Activated T-cell treated with anti-CD3 and anti-CD28 coated beads, Interleukin-2, amount 50 U/mL, for 48 hours (primary cell): ENCODE measurements at regions not wholly inside any gene's neighbourhood (a gene's known extent, or its start where the extent isn't known, plus 50 kb on each side); places are given as distances from the start of the nearest gene placed in this dataset.
"Not testable (repeated sequence)": the region's sequence is repeated elsewhere in the genome, so short reads cannot be mapped to it uniquely, and the experiment has no call there.

Source experiments
- DNase-seq, 2 experiments: peaks; one replicate each; pipeline ENCODE4 v3.0.0-alpha.2; 2020

DNA sequence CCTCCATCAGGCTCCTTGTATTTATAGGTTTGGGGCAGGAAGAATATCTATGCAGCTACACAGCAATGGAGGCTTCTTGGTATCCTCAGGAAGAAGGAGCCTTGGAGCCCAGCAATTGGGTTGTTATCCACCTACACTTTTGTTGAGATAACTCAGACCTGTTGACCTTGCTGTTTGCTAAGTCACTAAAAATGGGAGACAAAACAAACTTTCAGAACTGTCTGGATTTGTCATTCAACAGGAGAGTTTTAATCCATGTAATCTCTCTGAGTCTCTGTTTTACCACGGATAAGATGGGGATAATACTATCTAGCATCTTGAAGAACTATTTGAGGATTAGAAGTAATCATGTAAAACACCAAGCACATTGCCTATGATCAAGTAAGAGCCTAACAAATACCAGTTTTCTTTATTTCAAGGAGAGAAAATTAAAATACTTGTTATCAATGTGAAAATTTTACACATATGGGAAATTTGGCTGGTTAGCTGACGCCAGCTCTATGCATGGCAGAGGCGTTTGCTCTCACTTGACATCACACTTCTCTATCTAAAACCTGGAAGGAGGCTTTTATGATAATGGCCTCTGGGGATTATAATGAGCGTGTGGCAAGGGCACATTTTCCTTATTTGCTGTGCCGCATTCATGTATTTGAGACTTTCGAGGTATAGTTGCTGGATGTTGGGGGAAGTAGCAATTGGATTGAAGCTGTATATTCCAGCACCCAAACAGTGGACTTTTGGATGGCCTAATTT is 215.6 kb downstream of the PDCD6IP start:
- no peak for DNase-seq

- no peak for DNase-seq
Measured at GRCh38 chr3:34015204-34016142, 217.0 kb downstream of the PDCD6IP start.

DNA sequence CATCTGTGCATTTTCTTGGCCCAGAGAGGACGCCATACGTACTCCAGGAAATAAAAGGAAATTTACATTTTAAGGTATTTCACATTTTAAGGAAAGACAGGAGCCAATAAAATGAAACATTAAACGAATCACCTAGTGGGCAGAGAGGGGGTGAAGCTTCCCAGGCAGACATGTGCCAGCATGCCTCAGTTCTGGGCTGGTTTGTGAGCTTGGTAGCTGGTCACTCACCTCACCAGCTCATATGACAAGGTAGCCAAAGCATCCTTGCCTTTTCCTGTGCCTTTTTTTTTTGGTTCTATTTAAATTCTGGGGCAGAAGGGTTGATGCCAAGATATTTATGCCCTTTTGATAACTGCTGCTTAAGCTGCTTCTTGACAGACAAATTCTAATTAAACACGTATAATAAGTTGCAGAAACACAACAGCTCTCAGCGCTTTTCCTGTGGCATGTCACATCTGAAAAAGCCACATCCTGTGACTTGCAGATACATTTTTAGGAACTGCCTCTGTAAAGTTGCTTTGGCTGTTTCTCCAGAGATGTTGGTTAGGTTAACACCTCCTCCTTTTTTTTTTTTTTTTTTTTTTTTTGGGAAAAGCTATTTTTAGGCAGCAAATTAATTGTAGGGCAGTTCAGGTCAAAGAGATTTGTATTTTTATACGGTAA is 218.6 kb downstream of the PDCD6IP start:
- no peak for DNase-seq

GRCh38 chr3:34017757-34018156 is 219.3 kb downstream of the PDCD6IP start:
- no peak for DNase-seq

- DNase-seq = no peak
Measured at GRCh38 chr3:34019158-34019557, 220.7 kb downstream of the PDCD6IP start.

GRCh38 chr3:34020170-34020569 is 221.7 kb downstream of the PDCD6IP start:
- DNase-seq = no peak

DNA sequence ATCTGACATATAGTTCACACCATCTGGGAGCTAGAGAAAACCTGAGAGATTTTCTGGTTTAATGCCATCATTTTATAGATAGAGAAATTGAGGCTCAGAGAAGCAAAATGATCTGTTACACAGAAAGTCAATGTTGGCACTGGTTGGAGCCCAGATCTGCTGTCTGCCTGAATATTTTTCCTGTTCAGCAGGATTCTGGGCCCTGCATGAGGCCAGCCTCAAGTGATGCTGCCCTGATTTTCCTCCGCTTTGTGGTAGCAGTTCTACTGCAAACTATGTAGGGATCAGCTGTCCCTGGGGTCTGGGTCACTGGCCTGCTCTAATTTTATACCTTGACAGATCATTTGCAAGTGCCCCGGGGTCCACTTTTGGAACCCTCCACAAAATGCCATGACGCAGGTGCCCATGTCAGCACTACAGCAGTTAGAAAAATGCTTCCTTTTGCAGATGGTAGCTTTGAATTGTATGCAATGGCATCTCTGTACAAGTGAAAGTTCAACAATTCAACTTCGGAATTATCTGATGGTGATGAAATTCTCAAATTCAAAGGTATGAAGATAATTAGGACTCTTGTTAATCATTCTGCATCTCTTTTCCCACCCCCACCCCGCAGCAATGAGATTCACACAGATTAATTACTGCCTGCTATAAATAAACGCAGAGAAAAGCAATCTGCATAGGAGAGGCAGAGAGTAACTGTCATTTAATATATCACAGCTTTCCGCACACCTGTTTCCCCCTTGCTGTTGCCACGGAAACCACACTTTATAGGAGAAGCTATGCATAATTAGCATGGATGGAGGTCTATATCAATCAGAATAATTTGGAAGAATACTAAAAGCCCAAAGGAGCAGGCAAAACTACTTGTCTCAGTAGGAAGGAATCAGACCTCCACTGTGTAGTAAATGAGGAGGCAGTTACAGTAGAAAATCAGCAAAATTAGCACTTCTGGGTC is 222.6 kb downstream of the PDCD6IP start:
- no peak for DNase-seq

DNA sequence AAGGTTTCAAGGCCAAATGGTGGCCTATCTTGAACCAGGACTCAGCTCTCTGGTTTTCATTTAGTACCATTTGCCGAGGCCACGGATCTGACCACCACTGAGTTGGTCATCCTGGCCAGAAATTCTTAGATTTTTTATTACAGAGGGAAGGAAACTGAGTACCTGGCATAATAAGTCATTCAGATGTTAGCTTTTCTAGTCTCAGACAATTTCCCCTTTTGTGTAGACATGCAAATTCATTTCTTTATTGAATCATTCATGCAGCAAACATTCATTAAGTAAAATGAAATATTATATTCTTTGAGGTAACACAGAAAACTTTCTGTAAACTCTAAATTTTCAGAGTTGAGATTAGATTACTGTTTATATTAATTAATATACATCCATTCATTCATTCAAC is 223.7 kb downstream of the PDCD6IP start:
- no peak for DNase-seq

- DNase-seq = no peak
Measured at GRCh38 chr3:34024447-34025240, 226.2 kb downstream of the PDCD6IP start.

- DNase-seq = no peak
Measured at GRCh38 chr3:34033839-34034238, 235.4 kb downstream of the PDCD6IP start.

GRCh38 chr3:34034840-34035239 is 236.4 kb downstream of the PDCD6IP start:
- no peak for DNase-seq

DNA sequence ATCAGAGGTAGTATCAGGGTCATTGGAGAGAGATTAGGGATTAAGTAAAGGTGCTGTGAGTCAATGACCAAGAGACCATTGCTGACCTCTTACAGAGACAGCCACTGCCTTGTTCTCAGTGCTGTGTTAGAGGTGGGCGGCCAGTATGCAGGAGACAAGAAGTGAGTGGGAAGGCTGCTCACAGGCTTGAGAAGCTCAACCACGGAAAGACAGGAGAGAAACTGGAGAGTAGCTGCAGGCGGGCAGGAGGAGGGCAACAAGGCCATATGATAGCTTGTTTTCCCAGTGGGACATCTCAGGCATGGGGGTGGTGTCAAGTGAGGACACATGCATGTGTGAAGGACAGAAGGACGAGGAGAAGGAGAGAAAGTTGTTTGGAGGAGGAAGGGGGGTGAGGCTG is 237.3 kb downstream of the PDCD6IP start:
- no peak for DNase-seq

GRCh38 chr3:34037260-34037659 is 238.8 kb downstream of the PDCD6IP start:
- DNase-seq = no peak

DNA sequence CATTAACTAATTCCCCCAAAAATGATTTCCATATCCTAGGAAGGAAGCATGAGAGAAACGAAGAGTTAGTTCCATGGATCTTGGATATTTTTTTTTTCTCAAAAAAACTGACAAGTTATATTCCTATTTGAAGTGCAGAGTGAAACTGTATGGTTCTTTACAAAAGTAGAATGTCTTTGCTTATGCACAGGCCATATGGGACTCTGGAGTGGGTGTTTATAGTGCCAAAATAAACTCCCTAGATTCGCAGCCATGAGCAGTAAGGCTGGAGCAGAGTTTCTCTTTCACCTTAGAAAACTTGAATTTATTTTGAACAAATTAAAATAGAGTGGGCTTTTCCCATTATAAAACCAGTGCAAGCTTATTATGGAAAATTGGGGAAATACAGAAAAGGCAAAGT is 239.7 kb downstream of the PDCD6IP start:
- DNase-seq = no peak

DNA sequence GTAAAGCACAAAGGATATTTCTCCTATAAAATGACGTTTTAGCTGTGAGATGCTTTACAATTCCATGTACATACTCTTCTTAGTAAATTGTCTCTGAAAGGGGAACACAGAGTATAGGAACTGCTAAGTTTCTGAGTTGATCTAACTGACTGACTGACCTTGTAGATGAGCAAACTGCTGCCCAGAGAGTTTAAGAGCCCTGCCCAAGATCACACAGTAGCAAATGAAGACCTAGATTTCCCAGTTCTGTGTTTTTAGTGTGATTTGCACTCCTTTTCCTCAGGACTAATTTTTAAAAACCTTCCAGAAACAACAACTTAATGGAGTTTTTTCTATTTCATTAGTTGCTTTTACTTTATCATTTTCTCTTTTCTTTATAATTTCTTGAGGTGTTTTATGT is 247.7 kb downstream of the PDCD6IP start:
- no peak for DNase-seq

- no peak for DNase-seq
Measured at GRCh38 chr3:34053626-34054025, 255.2 kb downstream of the PDCD6IP start.

DNA sequence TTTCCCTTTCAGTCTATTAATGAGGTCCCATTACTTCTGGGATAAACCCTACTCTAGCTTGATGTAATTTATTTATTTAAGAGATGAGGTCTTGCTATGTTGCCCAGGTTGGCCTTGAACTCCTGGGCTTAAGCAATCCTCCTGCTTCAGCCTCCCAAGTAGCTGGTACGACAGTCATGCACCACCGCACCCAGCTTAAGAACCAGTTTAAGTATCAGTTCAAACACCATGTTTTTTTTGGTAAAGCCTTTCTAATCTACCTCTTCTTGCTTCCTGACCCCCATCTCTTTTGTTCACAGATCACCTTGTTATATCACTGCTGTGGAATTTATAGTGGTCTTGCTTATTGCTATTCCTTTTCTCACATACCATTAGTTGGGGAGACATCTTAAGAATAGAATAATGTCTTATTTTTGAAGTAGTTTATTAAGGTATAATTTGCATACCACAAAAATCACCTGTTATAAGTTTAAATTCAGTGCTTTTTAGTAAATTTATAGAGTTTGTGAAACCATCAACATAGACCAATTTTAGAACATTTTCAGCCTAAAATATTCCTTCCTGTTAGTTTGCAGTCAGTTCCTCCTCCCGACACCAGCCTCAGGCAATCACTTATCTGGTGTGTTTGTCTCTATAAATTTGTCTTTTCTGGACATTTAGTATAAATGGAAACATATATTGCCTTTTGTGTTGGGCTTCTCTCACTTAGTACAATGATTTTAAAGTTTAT is 257.9 kb downstream of the PDCD6IP start:
- DNase-seq = no peak

DNA sequence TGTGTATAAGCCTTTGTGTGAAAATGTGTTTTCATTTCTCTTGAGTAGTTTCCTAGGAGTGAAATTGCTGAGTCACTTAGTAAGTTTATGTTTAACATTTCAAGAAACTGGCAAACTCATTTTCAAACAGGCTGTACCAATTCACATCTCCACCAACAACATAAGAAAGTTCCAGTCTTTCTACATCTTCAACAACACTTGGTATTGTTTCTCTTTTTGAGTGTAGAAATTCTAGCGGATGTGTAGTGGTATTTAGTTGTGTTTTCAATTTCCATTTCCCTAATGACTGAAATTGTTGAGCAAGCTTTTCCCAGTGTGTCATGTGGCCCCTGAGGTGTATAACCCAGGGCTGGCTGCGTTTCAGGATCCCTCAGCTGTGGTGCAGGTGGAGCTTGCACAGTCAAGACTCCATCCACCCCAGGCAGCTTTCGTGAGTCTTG is 258.5 kb downstream of the PDCD6IP start:
- peak; percentile 41 to 49 for DNase-seq

- not testable (repeated sequence) for DNase-seq
Measured at GRCh38 chr3:34060995-34061394, 262.6 kb downstream of the PDCD6IP start.

- no peak for DNase-seq
Measured at GRCh38 chr3:34065901-34066300, 267.5 kb downstream of the PDCD6IP start.

DNA sequence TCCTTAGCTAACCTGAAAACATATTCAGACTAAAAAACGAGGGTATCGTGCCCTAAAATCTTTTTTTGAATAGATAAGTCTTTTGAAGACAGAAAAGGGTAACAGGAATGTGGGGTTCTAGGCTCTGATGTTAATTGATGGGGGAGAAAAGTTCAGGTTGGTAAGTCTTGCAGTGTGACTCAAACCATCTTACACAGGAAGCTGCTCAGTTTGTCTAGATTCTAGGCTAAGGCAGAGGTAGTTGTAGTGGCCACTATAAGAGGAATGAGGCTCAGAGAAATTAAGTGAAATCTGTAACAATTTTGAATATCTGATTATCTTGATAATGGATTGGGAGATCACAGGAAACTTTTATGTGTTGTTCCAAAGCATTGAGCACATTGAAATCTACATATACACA is 267.9 kb downstream of the PDCD6IP start:
- no peak for DNase-seq
